IMR-90 (cell line): ENCODE measurements at regions not wholly inside any gene's neighbourhood (a gene's known extent, or its start where the extent isn't known, plus 50 kb on each side); places are given as distances from the start of the nearest gene placed in this dataset.

Source experiments
- ATAC-seq: fragments of 200-7000 bp; cut with Tn5 transposase; 2 replicates; pipeline ENCODE4 v1.9.1; 2020; ENCODE audit warnings: low read depth, mild to moderate bottlenecking, moderate library complexity
- BruUV-seq: library from RNA; stranded (reverse); fragments of 400-500 nt; replicated peaks from 2 replicates; lab custom pipeline; 2021; lab: Mats Ljungman, UMichigan
- CTCF ChIA-PET: fragments of 300-600 bp; formaldehyde crosslinking; extraction: SDS; loops from one replicate; lab custom pipeline; 2021; ENCODE audit warnings: antibody characterized with exemption; lab: Yijun Ruan, JAX
- POLR2A ChIA-PET: fragments of 300-600 bp; sonication (Branson Sonifier 250); formaldehyde crosslinking; loops from one replicate; lab custom pipeline; 2022; ENCODE audit warnings: antibody characterized with exemption; ENCODE audit not compliant: unreplicated experiment; lab: Charles Lee
- DNase-seq: peaks from one replicate; pipeline ENCODE4 v3.0.0; 2013
- H2AFZ ChIP-seq: replicated peaks from 2 replicates; pipeline ENCODE3; 2013; ENCODE audit warnings: low read length, mild to moderate bottlenecking; ENCODE audit not compliant: poor library complexity
- H2AK5ac ChIP-seq: 2 replicates; pipeline ENCODE4 v1.6.1; 2013; ENCODE audit warnings: low read depth, low read length, inconsistent platforms
- H2AK9ac ChIP-seq: replicated peaks from 2 replicates; pipeline ENCODE3; 2013; ENCODE audit warnings: mild to moderate bottlenecking, low read depth, low read length, moderate library complexity; ENCODE audit not compliant: poor library complexity
- H2BK120ac ChIP-seq: 2 replicates; pipeline ENCODE4 v1.6.1; 2013; ENCODE audit warnings: low read depth, low read length, inconsistent platforms
- H2BK15ac ChIP-seq: 3 replicates; pipeline ENCODE4 v1.6.1; 2013; ENCODE audit warnings: low read depth, low read length, inconsistent platforms
- H2BK20ac ChIP-seq: 2 replicates; pipeline ENCODE4 v1.6.1; 2013; ENCODE audit warnings: low read depth, mild to moderate bottlenecking, inconsistent platforms, low read length, moderate library complexity
- H2BK5ac ChIP-seq: 2 replicates; pipeline ENCODE4 v1.6.1; 2013; ENCODE audit warnings: mild to moderate bottlenecking, low read depth, low read length, inconsistent platforms; ENCODE audit not compliant: poor library complexity, severe bottlenecking
- H3K14ac ChIP-seq: replicated peaks from 2 replicates; pipeline ENCODE4 v1.6.1; 2013; ENCODE audit warnings: low read depth, low read length, inconsistent platforms
- H3K18ac ChIP-seq: 2 replicates; pipeline ENCODE4 v1.6.1; 2013; ENCODE audit warnings: low read depth, low read length, control low read depth
- H3K23ac ChIP-seq: 2 replicates; pipeline ENCODE4 v1.6.1; 2013; ENCODE audit warnings: low read depth, low read length, inconsistent platforms
- H3K27ac ChIP-seq: 2 replicates; pipeline ENCODE4 v1.5.1; 2013; ENCODE audit warnings: mild to moderate bottlenecking, control low read depth, low read length; ENCODE audit not compliant: insufficient read depth
- H3K27me3 ChIP-seq: 2 replicates; pipeline ENCODE4 v1.6.1; 2013; ENCODE audit warnings: low read length; ENCODE audit not compliant: control insufficient read depth, insufficient read depth
- H3K36me3 ChIP-seq: 2 replicates; pipeline ENCODE4 v1.6.1; 2013; ENCODE audit warnings: low read length, mixed read lengths; ENCODE audit not compliant: control insufficient read depth, insufficient read depth
- H3K4ac ChIP-seq: 2 replicates; pipeline ENCODE4 v1.6.1; 2013; ENCODE audit warnings: low read depth, low read length, inconsistent platforms
- H3K4me1 ChIP-seq: 2 replicates; pipeline ENCODE4 v1.6.1; 2013; ENCODE audit warnings: low read length, mixed read lengths; ENCODE audit not compliant: control insufficient read depth, insufficient read depth
- H3K4me2 ChIP-seq: 2 replicates; pipeline ENCODE4 v1.6.1; 2013; ENCODE audit warnings: low read depth, mild to moderate bottlenecking, control low read depth, low read length, moderate library complexity
- H3K4me3 ChIP-seq: 2 replicates; pipeline ENCODE4 v1.5.1; 2013; ENCODE audit warnings: low read depth, mild to moderate bottlenecking, control low read depth, low read length, moderate library complexity; ENCODE audit not compliant: insufficient read depth
- H3K56ac ChIP-seq: 2 replicates; pipeline ENCODE4 v1.6.1; 2013; ENCODE audit warnings: low read length, inconsistent platforms; ENCODE audit not compliant: insufficient read depth; ENCODE audit errors: extremely low read depth
- H3K79me1 ChIP-seq, 2 experiments: 2 replicates each; pipeline ENCODE4 v1.6.1; 2013; ENCODE audit warnings: low read length in 2 of 2, inconsistent platforms in 1 of 2, low read depth in 1 of 2
- H3K9ac ChIP-seq: 2 replicates; pipeline ENCODE4 v1.6.1; 2013; ENCODE audit warnings: low read depth, low read length, control low read depth
- H3K9me1 ChIP-seq: 2 replicates; pipeline ENCODE4 v1.6.1; 2013; ENCODE audit warnings: low read length, inconsistent platforms; ENCODE audit not compliant: insufficient read depth
- H3K9me3 ChIP-seq: 2 replicates; pipeline ENCODE4 v1.6.1; 2013; ENCODE audit warnings: low read length; ENCODE audit not compliant: control insufficient read depth, insufficient read depth
- H4K20me1 ChIP-seq: 2 replicates; pipeline ENCODE4 v1.6.1; 2013; ENCODE audit warnings: low read length, inconsistent platforms; ENCODE audit not compliant: insufficient read depth
- H4K5ac ChIP-seq: 2 replicates; pipeline ENCODE4 v1.6.1; 2013; ENCODE audit warnings: mild to moderate bottlenecking, low read depth, low read length, control low read depth
- H4K8ac ChIP-seq, 2 experiments: 2 replicates each; pipeline ENCODE4 v1.6.1; 2013; ENCODE audit warnings: low read depth in 2 of 2, low read length in 2 of 2, control low read depth in 1 of 2, inconsistent platforms in 1 of 2
- H4K91ac ChIP-seq: 2 replicates; pipeline ENCODE4 v1.6.1; 2013; ENCODE audit warnings: low read depth, low read length, inconsistent platforms; ENCODE audit not compliant: insufficient read depth
- BHLHE40 ChIP-seq: fragments of 150-350 bp; IDR thresholded peaks from 2 replicates; pipeline ENCODE4 v1.6.1; 2016; ENCODE audit warnings: mild to moderate bottlenecking, low read depth, low read length
- CEBPB ChIP-seq: IDR thresholded peaks from 2 replicates; pipeline ENCODE4 v1.6.1; 2012; ENCODE audit warnings: low read depth, low read length, improper control_type of control experiment
- CHD1 ChIP-seq: IDR thresholded peaks from 2 replicates; pipeline ENCODE4 v1.6.1; 2012; ENCODE audit warnings: low read depth, low read length, improper control_type of control experiment
- FOS ChIP-seq: fragments of 150-350 bp; IDR thresholded peaks from 2 replicates; pipeline ENCODE4 v1.6.1; 2016; ENCODE audit warnings: low read depth, low read length
- MAFK ChIP-seq: IDR thresholded peaks from 2 replicates; pipeline ENCODE4 v1.6.1; 2012; ENCODE audit warnings: low read depth, low read length, improper control_type of control experiment
- MAZ ChIP-seq: IDR thresholded peaks from 2 replicates; pipeline ENCODE4 v1.6.1; 2012; ENCODE audit warnings: low read depth, mild to moderate bottlenecking, low read length, improper control_type of control experiment, moderate library complexity, borderline replicate concordance
- MXI1 ChIP-seq: IDR thresholded peaks from 2 replicates; pipeline ENCODE4 v1.6.1; 2012; ENCODE audit warnings: low read depth, mild to moderate bottlenecking, low read length, moderate library complexity, borderline replicate concordance
- NFE2L2 ChIP-seq: fragments of 150-350 bp; IDR thresholded peaks from 2 replicates; pipeline ENCODE4 v1.6.1; 2016; ENCODE audit warnings: low read depth, mild to moderate bottlenecking, low read length
- POLR2A ChIP-seq: IDR thresholded peaks from 2 replicates; pipeline ENCODE4 v1.6.1; 2012; ENCODE audit warnings: mild to moderate bottlenecking, low read depth, low read length
- RAD21 ChIP-seq: IDR thresholded peaks from 2 replicates; pipeline ENCODE4 v1.6.1; 2012; ENCODE audit warnings: low read length, improper control_type of control experiment
- RCOR1 ChIP-seq: IDR thresholded peaks from 2 replicates; pipeline ENCODE4 v1.6.1; 2012; ENCODE audit warnings: mild to moderate bottlenecking, low read length, improper control_type of control experiment; ENCODE audit not compliant: insufficient replicate concordance
- RFX5 ChIP-seq: IDR thresholded peaks from 2 replicates; pipeline ENCODE4 v1.8.0; 2012; ENCODE audit warnings: low read depth, mild to moderate bottlenecking, low read length, moderate library complexity
- SMC3 ChIP-seq: fragments of 150-350 bp; IDR thresholded peaks from 2 replicates; pipeline ENCODE4 v1.6.1; 2016; ENCODE audit warnings: low read depth, mild to moderate bottlenecking, antibody characterized with exemption, low read length, moderate library complexity
- WGBS, 2 experiments: methylation state at CpG; one replicate each; pipeline versions ENCODE4 v1.1.5 to v1.1.7; 2013; ENCODE audit warnings: missing lambda C conversion rate in 2 of 2; ENCODE audit not compliant: insufficient read length in 1 of 2; ENCODE audit errors: extremely low coverage in 2 of 2; 5-methylcytosine and 5-hydroxymethylcytosine counted together
- dilution Hi-C: fragments of 300-500 bp; cut with HindIII; formaldehyde crosslinking; loops from one replicate; pipeline ENCODE4 v1.14.3; 2018; ENCODE audit warnings: low sequenced_read_pairs; ENCODE audit not compliant: unreplicated experiment
- in situ Hi-C: fragments of 300-500 bp; cut with MboI; formaldehyde crosslinking; loops from 3 replicates; pipeline ENCODE4 v1.14.3; 2019; ENCODE audit warnings: low sequenced_read_pairs, inconsistent platforms, mixed read lengths
- intact Hi-C: fragments of 100-400 bp; cut with micrococcal nuclease; formaldehyde crosslinking; loops from 2 replicates; pipeline ENCODE4 v1.10.0; 2022
- TF ChIP-seq, protein P1 (sequence below): conservative IDR thresholded peaks from 2 replicates; pipeline ENCODE4 v1.5.1; 2012; ENCODE audit warnings: mild to moderate bottlenecking, low read depth, low read length, improper control_type of control experiment
- TF ChIP-seq, protein P2 (sequence below): fragments of 150-350 bp; IDR thresholded peaks from 2 replicates; pipeline ENCODE4 v1.6.1; 2017; ENCODE audit warnings: mild to moderate bottlenecking, antibody characterized with exemption, low read length, low read depth
- TF ChIP-seq, protein P3 (sequence below): fragments of 150-350 bp; IDR thresholded peaks from 2 replicates; pipeline ENCODE4 v1.6.1; 2016; ENCODE audit warnings: low read depth, mild to moderate bottlenecking, low read length, moderate library complexity, borderline replicate concordance

DNA sequence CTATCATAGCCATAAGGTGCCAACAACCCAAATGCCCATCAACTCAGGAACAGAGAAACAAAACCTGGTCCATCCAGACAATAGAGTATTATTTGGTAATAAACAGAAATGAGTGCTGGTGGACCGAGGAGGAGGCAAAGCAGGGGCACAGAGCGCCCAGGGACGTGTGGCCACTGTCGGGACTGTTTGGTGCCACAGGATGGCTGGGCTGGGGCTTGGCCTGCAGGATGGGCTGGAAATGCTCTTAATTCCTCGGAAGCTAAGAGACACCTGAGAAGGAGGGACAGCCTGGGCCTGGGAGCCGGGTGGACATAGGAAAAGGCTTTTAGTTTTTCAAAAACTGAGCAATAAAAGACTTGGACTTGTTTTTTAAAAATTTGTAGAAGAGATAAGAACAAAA lies 216.4 kb downstream of the DLL1 start:
- Histone ChIP-seq H3K36me3 (no peaks in the 10 kb centered on the region), H3K56ac (no peak overlapping the region), H3K9ac (no peak overlapping the region), H2BK120ac (no peak overlapping the region), H2BK20ac (no peak overlapping the region), H2AK5ac (no peak overlapping the region), H2AFZ (no peak overlapping the region), H3K27me3 (no peaks in the 10 kb centered on the region), H3K9me1 (no peaks in the 10 kb centered on the region), H3K4me1 (no peaks in the 10 kb centered on the region), H3K4me2 (no peak overlapping the region), H3K9me3 (peaks cover 28% of the 10 kb centered on the region), H2BK5ac (no peak overlapping the region), H4K5ac (no peak overlapping the region), H4K20me1 (no peaks in the 10 kb centered on the region), H3K4me3 (no peak overlapping the region), H4K8ac (no peak overlapping the region), H3K27ac (no peak overlapping the region), H3K4ac (no peak overlapping the region), H4K91ac (no peak overlapping the region), H2AK9ac (no peak overlapping the region), H2BK15ac (no peak overlapping the region), H3K79me1 (no peaks in the 10 kb centered on the region), H3K14ac (no peak overlapping the region), H3K23ac (no peak overlapping the region), H3K18ac (no peak overlapping the region)
- BruUV-seq: no TSS peak
- dilution Hi-C loops (no loop called here), in situ Hi-C loops (no loop called here), intact Hi-C loops (no loop called here)
- ChIA-PET CTCF (no interaction called here), POLR2A (no interaction called here)
- DNase-seq (no peak), ATAC-seq (no peak)
- WGBS, 2 experiments: 25% methylated on average over 2 of the region's 6 CpGs; no CpG with 5 or more reads in 1 of the 2 experiments
- TF ChIP-seq BHLHE40: no peak
- TF ChIP-seq RAD21: no peak
- TF ChIP-seq CEBPB: no peak
- TF ChIP-seq POLR2A: no peak
- TF ChIP-seq SMC3: no peak
- no peak for TF ChIP-seq MAFK
- TF ChIP-seq NFE2L2: no peak
- TF ChIP-seq, protein P1, sequence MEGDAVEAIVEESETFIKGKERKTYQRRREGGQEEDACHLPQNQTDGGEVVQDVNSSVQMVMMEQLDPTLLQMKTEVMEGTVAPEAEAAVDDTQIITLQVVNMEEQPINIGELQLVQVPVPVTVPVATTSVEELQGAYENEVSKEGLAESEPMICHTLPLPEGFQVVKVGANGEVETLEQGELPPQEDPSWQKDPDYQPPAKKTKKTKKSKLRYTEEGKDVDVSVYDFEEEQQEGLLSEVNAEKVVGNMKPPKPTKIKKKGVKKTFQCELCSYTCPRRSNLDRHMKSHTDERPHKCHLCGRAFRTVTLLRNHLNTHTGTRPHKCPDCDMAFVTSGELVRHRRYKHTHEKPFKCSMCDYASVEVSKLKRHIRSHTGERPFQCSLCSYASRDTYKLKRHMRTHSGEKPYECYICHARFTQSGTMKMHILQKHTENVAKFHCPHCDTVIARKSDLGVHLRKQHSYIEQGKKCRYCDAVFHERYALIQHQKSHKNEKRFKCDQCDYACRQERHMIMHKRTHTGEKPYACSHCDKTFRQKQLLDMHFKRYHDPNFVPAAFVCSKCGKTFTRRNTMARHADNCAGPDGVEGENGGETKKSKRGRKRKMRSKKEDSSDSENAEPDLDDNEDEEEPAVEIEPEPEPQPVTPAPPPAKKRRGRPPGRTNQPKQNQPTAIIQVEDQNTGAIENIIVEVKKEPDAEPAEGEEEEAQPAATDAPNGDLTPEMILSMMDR: no peak
- no peak for TF ChIP-seq RCOR1
- no peak for TF ChIP-seq FOS
- TF ChIP-seq, protein P2, sequence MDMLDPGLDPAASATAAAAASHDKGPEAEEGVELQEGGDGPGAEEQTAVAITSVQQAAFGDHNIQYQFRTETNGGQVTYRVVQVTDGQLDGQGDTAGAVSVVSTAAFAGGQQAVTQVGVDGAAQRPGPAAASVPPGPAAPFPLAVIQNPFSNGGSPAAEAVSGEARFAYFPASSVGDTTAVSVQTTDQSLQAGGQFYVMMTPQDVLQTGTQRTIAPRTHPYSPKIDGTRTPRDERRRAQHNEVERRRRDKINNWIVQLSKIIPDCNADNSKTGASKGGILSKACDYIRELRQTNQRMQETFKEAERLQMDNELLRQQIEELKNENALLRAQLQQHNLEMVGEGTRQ: no peak
- no peak for TF ChIP-seq CHD1
- TF ChIP-seq, protein P3, sequence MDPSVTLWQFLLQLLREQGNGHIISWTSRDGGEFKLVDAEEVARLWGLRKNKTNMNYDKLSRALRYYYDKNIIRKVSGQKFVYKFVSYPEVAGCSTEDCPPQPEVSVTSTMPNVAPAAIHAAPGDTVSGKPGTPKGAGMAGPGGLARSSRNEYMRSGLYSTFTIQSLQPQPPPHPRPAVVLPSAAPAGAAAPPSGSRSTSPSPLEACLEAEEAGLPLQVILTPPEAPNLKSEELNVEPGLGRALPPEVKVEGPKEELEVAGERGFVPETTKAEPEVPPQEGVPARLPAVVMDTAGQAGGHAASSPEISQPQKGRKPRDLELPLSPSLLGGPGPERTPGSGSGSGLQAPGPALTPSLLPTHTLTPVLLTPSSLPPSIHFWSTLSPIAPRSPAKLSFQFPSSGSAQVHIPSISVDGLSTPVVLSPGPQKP: no peak
- TF ChIP-seq MXI1: no peak
- TF ChIP-seq MAZ: no peak
- no peak for TF ChIP-seq RFX5
